ENCODE measurements at regions not wholly inside any gene's neighbourhood (a gene's known extent, or its start where the extent isn't known, plus 50 kb on each side); places are given as distances from the start of the nearest gene placed in this dataset.

DNA sequence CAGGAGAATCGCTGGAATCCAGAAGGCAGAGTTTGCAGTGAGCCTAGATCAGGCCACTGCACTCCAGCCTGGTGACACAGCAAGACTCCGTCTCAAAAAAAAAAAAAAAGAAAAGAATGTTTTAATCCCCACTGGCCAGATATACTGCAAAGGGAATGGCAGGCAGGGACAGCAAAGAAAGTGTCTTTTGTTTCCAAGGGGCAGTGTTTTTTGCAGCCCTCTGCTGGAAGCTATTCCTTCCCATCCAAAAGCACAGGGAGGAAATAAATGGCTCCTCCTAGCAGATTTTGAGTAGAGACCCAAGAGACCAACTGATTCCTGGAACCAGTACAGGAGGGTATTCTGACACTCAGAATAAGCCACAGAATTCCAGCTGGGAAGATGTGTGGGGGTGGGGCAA lies 112.5 kb upstream of the STMND1 start:
- dilution Hi-C loops (cut with MboI; ENCODE audit: extremely low pct_ligation_motif_present, low sequenced_read_pairs), result no loop called here
- Histone ChIP-seq H3K27ac (ENCODE audit: control insufficient read depth, insufficient read depth, low read length) (no peak overlapping the region), H3K79me2 (ENCODE audit: control insufficient read depth, insufficient read depth, low read length) (no peaks in the 10 kb centered on the region), H3K4me1 (ENCODE audit: control insufficient read depth, extremely low read depth, insufficient read depth, low read length) (peaks cover 16% of the 10 kb centered on the region), H3K36me3 (ENCODE audit: control insufficient read depth in 2 of 2, extremely low read depth in 1 of 2, insufficient read depth in 2 of 2, low read length in 2 of 2) (no peaks in the 10 kb centered on the region), H3K9ac (ENCODE audit: control insufficient read depth, extremely low read depth, insufficient read depth, low read length) (no peak overlapping the region), H3K9me1 (ENCODE audit: control insufficient read depth, extremely low read depth, insufficient read depth, low read length) (no peaks in the 10 kb centered on the region), H3K4me2 (ENCODE audit: control insufficient read depth, extremely low read depth, insufficient read depth, low read depth, low read length) (no peak overlapping the region), H3K9me3 (ENCODE audit: control insufficient read depth, low read depth, low read length) (no peaks in the 10 kb centered on the region), H3K27me3 (ENCODE audit: control insufficient read depth, extremely low read depth, insufficient read depth, low read length) (no peaks in the 10 kb centered on the region), H4K20me1 (ENCODE audit: control insufficient read depth, extremely low read depth, insufficient read depth, low read length) (no peaks in the 10 kb centered on the region), H2AFZ (ENCODE audit: control insufficient read depth, low read length) (no peak overlapping the region), H3K4me3 (ENCODE audit: control insufficient read depth in 2 of 3, extremely low read depth in 1 of 3, insufficient read depth in 2 of 3, low read depth in 1 of 3, low read length in 3 of 3) (no peak overlapping the region)
- FAIRE-seq (no peak), DNase-seq (ENCODE audit: low read depth, low spot score) (no peak)
- no peak for TF ChIP-seq EZH2 (IDR thresholded peaks at IDR 0.05; ENCODE audit: low read length)
- TF ChIP-seq, protein P1, sequence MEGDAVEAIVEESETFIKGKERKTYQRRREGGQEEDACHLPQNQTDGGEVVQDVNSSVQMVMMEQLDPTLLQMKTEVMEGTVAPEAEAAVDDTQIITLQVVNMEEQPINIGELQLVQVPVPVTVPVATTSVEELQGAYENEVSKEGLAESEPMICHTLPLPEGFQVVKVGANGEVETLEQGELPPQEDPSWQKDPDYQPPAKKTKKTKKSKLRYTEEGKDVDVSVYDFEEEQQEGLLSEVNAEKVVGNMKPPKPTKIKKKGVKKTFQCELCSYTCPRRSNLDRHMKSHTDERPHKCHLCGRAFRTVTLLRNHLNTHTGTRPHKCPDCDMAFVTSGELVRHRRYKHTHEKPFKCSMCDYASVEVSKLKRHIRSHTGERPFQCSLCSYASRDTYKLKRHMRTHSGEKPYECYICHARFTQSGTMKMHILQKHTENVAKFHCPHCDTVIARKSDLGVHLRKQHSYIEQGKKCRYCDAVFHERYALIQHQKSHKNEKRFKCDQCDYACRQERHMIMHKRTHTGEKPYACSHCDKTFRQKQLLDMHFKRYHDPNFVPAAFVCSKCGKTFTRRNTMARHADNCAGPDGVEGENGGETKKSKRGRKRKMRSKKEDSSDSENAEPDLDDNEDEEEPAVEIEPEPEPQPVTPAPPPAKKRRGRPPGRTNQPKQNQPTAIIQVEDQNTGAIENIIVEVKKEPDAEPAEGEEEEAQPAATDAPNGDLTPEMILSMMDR (optimal IDR thresholded peaks at IDR 0.05 in 1 of 3, IDR thresholded peaks at IDR 0.05 in 1 of 3, conservative IDR thresholded peaks at IDR 0.05 in 1 of 3; ENCODE audit: extremely low read depth in 1 of 3, insufficient read depth in 2 of 3, low read length in 3 of 3), result no peak

GRCh38 chr6:16987996-16988395 lies 113.9 kb upstream of the STMND1 start:
- Histone ChIP-seq H3K4me3 (ENCODE audit: control insufficient read depth in 2 of 3, extremely low read depth in 1 of 3, insufficient read depth in 2 of 3, low read depth in 1 of 3, low read length in 3 of 3) (no peak overlapping the region), H3K27me3 (ENCODE audit: control insufficient read depth, extremely low read depth, insufficient read depth, low read length) (no peaks in the 10 kb centered on the region), H2AFZ (ENCODE audit: control insufficient read depth, low read length) (no peak overlapping the region), H3K27ac (ENCODE audit: control insufficient read depth, insufficient read depth, low read length) (no peak overlapping the region), H3K9me1 (ENCODE audit: control insufficient read depth, extremely low read depth, insufficient read depth, low read length) (no peaks in the 10 kb centered on the region), H3K9ac (ENCODE audit: control insufficient read depth, extremely low read depth, insufficient read depth, low read length) (no peak overlapping the region), H3K79me2 (ENCODE audit: control insufficient read depth, insufficient read depth, low read length) (no peaks in the 10 kb centered on the region), H3K4me1 (ENCODE audit: control insufficient read depth, extremely low read depth, insufficient read depth, low read length) (peaks cover 16% of the 10 kb centered on the region), H4K20me1 (ENCODE audit: control insufficient read depth, extremely low read depth, insufficient read depth, low read length) (no peaks in the 10 kb centered on the region), H3K9me3 (ENCODE audit: control insufficient read depth, low read depth, low read length) (no peaks in the 10 kb centered on the region), H3K36me3 (ENCODE audit: control insufficient read depth in 2 of 2, extremely low read depth in 1 of 2, insufficient read depth in 2 of 2, low read length in 2 of 2) (no peaks in the 10 kb centered on the region), H3K4me2 (ENCODE audit: control insufficient read depth, extremely low read depth, insufficient read depth, low read depth, low read length) (no peak overlapping the region)
- dilution Hi-C loops (cut with MboI; ENCODE audit: extremely low pct_ligation_motif_present, low sequenced_read_pairs), result no loop called here
- TF ChIP-seq EZH2 (IDR thresholded peaks at IDR 0.05; ENCODE audit: low read length), result no peak
- TF ChIP-seq, protein P1 (optimal IDR thresholded peaks at IDR 0.05 in 1 of 3, IDR thresholded peaks at IDR 0.05 in 1 of 3, conservative IDR thresholded peaks at IDR 0.05 in 1 of 3; ENCODE audit: extremely low read depth in 1 of 3, insufficient read depth in 2 of 3, low read length in 3 of 3), result no peak
- FAIRE-seq, result no peak
- no peak for DNase-seq (ENCODE audit: low read depth, low spot score)
